Ovary (tissue), 7 donors: ENCODE measurements at regions not wholly inside any gene's neighbourhood (a gene's known extent, or its start where the extent isn't known, plus 50 kb on each side); places are given as distances from the start of the nearest gene placed in this dataset.

Experiments used
- DNase-seq, 5 donors: peaks; one replicate each; pipeline ENCODE4 v3.0.0-alpha.2; 2019 to 2020
- H3K27ac ChIP-seq, 2 donors: fragments of 200-600 bp; one replicate each; pipeline versions ENCODE4 v1.5.1 to v1.8.0; 2019 to 2022
- H3K27me3 ChIP-seq: fragments of 200-600 bp; one replicate; pipeline ENCODE4 v1.8.0; 2022
- H3K36me3 ChIP-seq: fragments of 200-600 bp; sonication (generic); one replicate; pipeline ENCODE4 v1.5.1; 2019
- H3K4me1 ChIP-seq: one replicate; pipeline ENCODE4 v1.8.1; 2013; ENCODE audit warnings: mild to moderate bottlenecking, moderate library complexity; ENCODE audit not compliant: insufficient read depth
- H3K4me3 ChIP-seq: fragments of 200-600 bp; sonication (generic); one replicate; pipeline ENCODE4 v1.5.1; 2017
- H3K9me3 ChIP-seq, 2 donors: fragments of 200-600 bp in 1 of 2; sonication (generic) in 1 of 2; one replicate each; pipeline versions ENCODE4 v1.5.1 to v1.8.1; 2013 to 2019; ENCODE audit warnings: mild to moderate bottlenecking in 1 of 2, moderate library complexity in 1 of 2
- EP300 ChIP-seq: sonication (generic); formaldehyde crosslinking; IDR thresholded peaks from one replicate; pipeline ENCODE4 v1.6.1; 2017; ENCODE audit warnings: antibody characterized with exemption
- POLR2A ChIP-seq: fragments of 450-650 bp; IDR thresholded peaks from one replicate; pipeline ENCODE4 v1.6.1; 2017; ENCODE audit warnings: antibody characterized with exemption, mild to moderate bottlenecking, moderate library complexity
- WGBS, 3 donors: extraction: QIAGEN DNeasy Blood & Tissue Kit in 1 of 3; methylation state at CpG; one replicate each; pipeline versions ENCODE4 v1.1.5 to v1.1.7; 2013 to 2017; 5-methylcytosine and 5-hydroxymethylcytosine counted together
- intact Hi-C, 4 donors: fragments of 100-400 bp; cut with DNase I; formaldehyde crosslinking; loops; one replicate each; pipeline versions ENCODE4 v1.11.0 to v1.15.1; 2022 to 2023
- TF ChIP-seq, protein P1 (sequence below), 3 donors: fragments of 450-650 bp in 2 of 3; fragments of 200-600 bp in 1 of 3; IDR thresholded peaks; one replicate each; pipeline versions ENCODE4 v1.5.1 to v1.8.0; 2016 to 2022; ENCODE audit warnings: antibody characterized with exemption in 3 of 3, mild to moderate bottlenecking in 1 of 3
- donor health status: DM: no; HTN: no; CAD: no; lungs with moderate emphysema.
- donor health status: DM: no; HTN: no; CAD: no.
- donor health status: Bipolar disorder and iron deficiency.
- donor health status: DM: no; HTN: no; CAD: no.
- donor health status: DM: yes; HTN: yes; CAD: no.

DNA sequence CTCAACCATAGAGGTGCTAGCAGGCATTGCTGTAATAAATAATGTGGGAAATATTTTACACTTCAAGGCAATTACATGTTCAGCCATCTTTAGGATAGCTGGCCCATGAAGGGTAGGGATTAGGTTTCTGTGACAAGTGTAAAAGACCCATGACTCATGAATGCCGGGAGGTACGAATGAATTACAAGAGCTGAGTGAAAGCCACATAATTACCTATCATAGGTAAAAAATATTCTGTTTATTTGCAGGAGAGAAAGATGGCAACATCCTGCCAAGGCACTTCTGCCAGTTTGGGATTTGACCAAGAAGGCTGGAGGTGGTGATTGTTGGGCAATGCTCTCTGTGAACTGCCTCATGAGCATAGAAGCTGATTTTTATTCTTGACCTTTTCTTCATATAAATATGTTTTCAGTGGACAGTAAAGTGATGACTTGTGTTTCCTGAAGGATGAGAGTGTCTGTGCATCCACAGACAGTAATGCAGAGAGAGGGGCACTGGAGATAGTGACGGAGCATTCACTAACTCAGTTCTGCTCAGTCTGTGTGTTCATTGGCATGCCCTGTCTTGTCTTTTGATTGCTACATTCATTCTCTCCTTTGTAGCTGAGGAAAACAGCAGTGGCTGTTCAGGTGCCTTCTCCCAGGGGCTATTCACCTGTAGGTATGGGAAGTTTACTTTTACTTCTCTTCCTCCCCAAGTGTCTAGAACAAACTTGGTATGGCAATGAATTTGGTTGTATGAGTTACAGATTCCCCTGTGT, 481.1 kb downstream of the TFAP2B start:
- 84 to 91% (median 85%) methylated on average over 3 of the region's 3 CpGs for WGBS, 3 donors
- no peak overlapping the region for H3K27ac ChIP-seq
- no peaks in the 10 kb centered on the region for H3K36me3 ChIP-seq

DNA sequence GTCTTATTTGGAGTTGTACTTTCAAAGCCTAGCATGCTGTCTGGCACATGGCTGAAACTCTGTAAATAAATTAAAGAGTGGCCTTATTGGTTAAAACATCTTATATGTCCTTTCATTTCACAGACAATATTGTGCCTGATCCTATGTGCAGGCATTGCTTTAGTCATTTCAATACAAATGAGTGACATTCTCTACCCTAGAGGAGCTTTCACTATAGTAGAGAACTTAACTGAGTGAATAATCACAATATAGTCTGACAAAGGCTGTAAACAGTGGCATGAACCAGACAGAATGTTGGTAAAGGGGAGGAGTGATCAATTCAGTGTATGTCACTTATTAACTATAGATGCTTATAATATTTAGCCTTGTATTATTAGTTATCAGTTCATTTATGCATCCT, 481.8 kb downstream of the TFAP2B start:
- no peak for DNase-seq
- Histone ChIP-seq H3K4me1 (no peaks in the 10 kb centered on the region), H3K36me3 (no peaks in the 10 kb centered on the region), H3K9me3 (no peaks in the 10 kb centered on the region), H3K27me3 (no peaks in the 10 kb centered on the region), H3K4me3 (no peak overlapping the region), H3K27ac (no peak overlapping the region)
- TF ChIP-seq POLR2A: no peak
- TF ChIP-seq EP300: no peak
- intact Hi-C loops: no loop called here

More for the DNA sequence above, 481.1 kb downstream of the TFAP2B start:
- DNase-seq: no peak
- no peaks in the 10 kb centered on the region for H3K4me1 ChIP-seq
- no peaks in the 10 kb centered on the region for H3K9me3 ChIP-seq
- TF ChIP-seq, protein P1, sequence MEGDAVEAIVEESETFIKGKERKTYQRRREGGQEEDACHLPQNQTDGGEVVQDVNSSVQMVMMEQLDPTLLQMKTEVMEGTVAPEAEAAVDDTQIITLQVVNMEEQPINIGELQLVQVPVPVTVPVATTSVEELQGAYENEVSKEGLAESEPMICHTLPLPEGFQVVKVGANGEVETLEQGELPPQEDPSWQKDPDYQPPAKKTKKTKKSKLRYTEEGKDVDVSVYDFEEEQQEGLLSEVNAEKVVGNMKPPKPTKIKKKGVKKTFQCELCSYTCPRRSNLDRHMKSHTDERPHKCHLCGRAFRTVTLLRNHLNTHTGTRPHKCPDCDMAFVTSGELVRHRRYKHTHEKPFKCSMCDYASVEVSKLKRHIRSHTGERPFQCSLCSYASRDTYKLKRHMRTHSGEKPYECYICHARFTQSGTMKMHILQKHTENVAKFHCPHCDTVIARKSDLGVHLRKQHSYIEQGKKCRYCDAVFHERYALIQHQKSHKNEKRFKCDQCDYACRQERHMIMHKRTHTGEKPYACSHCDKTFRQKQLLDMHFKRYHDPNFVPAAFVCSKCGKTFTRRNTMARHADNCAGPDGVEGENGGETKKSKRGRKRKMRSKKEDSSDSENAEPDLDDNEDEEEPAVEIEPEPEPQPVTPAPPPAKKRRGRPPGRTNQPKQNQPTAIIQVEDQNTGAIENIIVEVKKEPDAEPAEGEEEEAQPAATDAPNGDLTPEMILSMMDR (IDR thresholded peaks at IDR 0.05): no peak
- TF ChIP-seq POLR2A (no peak), EP300 (no peak)
- no peaks in the 10 kb centered on the region for H3K27me3 ChIP-seq
- H3K4me3 ChIP-seq: no peak overlapping the region
- intact Hi-C loops: no loop called here

DNA sequence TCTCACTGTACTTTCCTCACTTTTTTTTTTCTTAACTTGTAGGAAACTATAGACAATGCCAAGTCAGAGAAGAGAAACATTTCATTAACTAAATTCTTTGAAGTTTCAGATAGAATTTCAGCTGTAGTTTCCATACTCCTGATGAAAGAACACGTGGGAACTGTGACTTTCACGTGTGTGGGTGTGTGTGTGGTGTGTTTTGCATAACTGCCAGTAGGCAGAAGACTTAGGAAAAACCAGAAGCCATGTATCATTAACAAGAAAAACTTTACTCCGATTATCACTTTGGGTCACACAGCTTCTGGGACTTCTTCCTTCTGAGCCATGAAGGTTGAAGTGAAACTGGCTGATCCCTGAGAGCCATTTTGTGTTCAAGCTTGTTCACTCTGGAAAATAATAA, 483.3 kb downstream of the TFAP2B start:
- 18 to 30% (median 23%) methylated on average over 3 of the region's 3 CpGs for WGBS, 3 donors
- Histone ChIP-seq H3K36me3 (no peaks in the 10 kb centered on the region), H3K27me3 (no peaks in the 10 kb centered on the region), H3K4me1 (no peaks in the 10 kb centered on the region), H3K9me3 (no peaks in the 10 kb centered on the region), H3K4me3 (no peak overlapping the region), H3K27ac (no peak overlapping the region)
- no peak for DNase-seq
- no peak for TF ChIP-seq POLR2A
- TF ChIP-seq, protein P1 (IDR thresholded peaks at IDR 0.05): no peak
- TF ChIP-seq EP300: no peak
- intact Hi-C loops: no loop called here

DNA sequence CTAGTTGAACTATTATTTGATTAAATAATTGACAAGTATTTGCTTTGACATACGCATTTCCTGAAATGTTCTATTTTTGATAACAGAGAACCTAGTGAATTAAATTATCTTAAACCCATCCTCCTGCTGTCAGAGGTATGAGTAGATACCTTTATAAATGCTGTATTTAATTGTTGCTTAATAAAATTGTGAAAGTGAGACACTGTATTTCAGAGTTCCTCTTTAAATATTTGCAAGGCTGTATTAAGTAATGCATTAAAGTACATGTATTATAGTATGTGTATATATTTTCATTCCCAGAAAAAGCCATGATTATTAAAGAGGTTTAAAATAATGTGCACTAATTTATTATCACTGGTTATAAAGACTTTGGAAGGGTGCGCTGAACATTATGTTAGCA, 483.8 kb downstream of the TFAP2B start:
- Histone ChIP-seq H3K36me3 (no peaks in the 10 kb centered on the region), H3K27me3 (no peaks in the 10 kb centered on the region), H3K27ac (no peak overlapping the region), H3K4me3 (no peak overlapping the region), H3K9me3 (no peaks in the 10 kb centered on the region), H3K4me1 (no peaks in the 10 kb centered on the region)
- no peak for DNase-seq
- WGBS, 3 donors: 89 to 95% (median 91%) methylated on average over 2 of the region's 2 CpGs
- intact Hi-C loops: no loop called here
- no peak for TF ChIP-seq POLR2A
- TF ChIP-seq, protein P1 (IDR thresholded peaks at IDR 0.05): no peak
- no peak for TF ChIP-seq EP300

DNA sequence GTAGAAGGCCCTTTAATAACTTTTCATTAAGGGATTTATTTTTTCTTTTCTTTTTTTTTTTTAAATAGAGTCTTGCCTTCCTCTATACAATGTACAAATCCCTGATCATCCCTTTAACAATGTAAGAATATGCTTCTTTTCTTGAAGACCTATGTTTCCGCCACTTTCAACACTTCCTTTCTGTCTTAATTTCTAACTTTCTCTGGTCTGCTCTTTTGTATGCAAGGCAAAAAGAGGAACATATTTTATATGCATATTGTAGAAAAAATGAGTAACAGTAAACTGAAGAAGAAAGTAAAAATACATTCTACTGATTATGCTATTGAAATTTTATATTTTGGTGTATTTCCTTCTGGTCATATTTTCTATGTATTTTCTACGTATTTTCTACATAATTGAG, 484.7 kb downstream of the TFAP2B start:
- Histone ChIP-seq H3K27me3 (no peaks in the 10 kb centered on the region), H3K27ac (no peak overlapping the region), H3K4me3 (no peak overlapping the region), H3K9me3 (no peaks in the 10 kb centered on the region), H3K36me3 (no peaks in the 10 kb centered on the region), H3K4me1 (no peaks in the 10 kb centered on the region)
- TF ChIP-seq POLR2A (no peak), EP300 (no peak)
- TF ChIP-seq, protein P1 (IDR thresholded peaks at IDR 0.05): no peak
- WGBS, 3 donors: 81 to 88% (median 86%) methylated on average over 2 of the region's 2 CpGs
- DNase-seq: no peak
- intact Hi-C loops: no loop called here
